ENCODE measurements at regions not wholly inside any gene's neighbourhood (a gene's known extent, or its start where the extent isn't known, plus 50 kb on each side); places are given as distances from the start of the nearest gene placed in this dataset.

GRCh38 chr1:171429137-171429536, 56.2 kb upstream of the PRRC2C start:
- dilution Hi-C loops (cut with HindIII; ENCODE audit: low sequenced_read_pairs, unreplicated experiment) (no loop called here), intact Hi-C loops (cut with micrococcal nuclease) (no loop called here), in situ Hi-C loops (cut with MboI; ENCODE audit: low sequenced_read_pairs) (no loop called here)
- Histone ChIP-seq H3K4ac (ENCODE audit: low read depth, low read length) (no peak overlapping the region), H3K27me3 (ENCODE audit: control insufficient read depth, insufficient read depth, low read length) (no peaks in the 10 kb centered on the region), H3K4me3 (ENCODE audit: insufficient read depth, low read depth, low read length) (no peak overlapping the region), H3K9me3 (ENCODE audit: control insufficient read depth, insufficient read depth, low read length) (peaks cover 5% of the 10 kb centered on the region), H2BK20ac (ENCODE audit: low read depth, low read length) (no peak overlapping the region), H3K27ac (ENCODE audit: insufficient read depth, low read length) (no peak overlapping the region), H2AK5ac (ENCODE audit: low read depth, low read length) (no peak overlapping the region), H3K79me1 (ENCODE audit: low read depth in 1 of 2, low read length in 2 of 2) (no peaks in the 10 kb centered on the region), H3K4me1 (ENCODE audit: control insufficient read depth, insufficient read depth, low read length) (no peaks in the 10 kb centered on the region), H3K36me3 (ENCODE audit: control insufficient read depth, insufficient read depth, low read length) (no peaks in the 10 kb centered on the region), H4K5ac (ENCODE audit: low read depth, low read length) (no peak overlapping the region), H3K56ac (ENCODE audit: extremely low read depth, insufficient read depth, low read length) (no peak overlapping the region), H3K14ac (replicated peaks; ENCODE audit: low read depth, low read length) (no peak overlapping the region), H3K23ac (ENCODE audit: low read depth, low read length) (no peak overlapping the region), H4K8ac (ENCODE audit: low read depth in 2 of 2, low read length in 2 of 2) (no peak overlapping the region), H4K91ac (ENCODE audit: insufficient read depth, low read depth, low read length) (no peak overlapping the region), H2AFZ (replicated peaks; ENCODE audit: low read length, poor library complexity) (no peak overlapping the region), H2BK5ac (ENCODE audit: low read depth, low read length, poor library complexity, severe bottlenecking) (no peak overlapping the region), H3K9me1 (ENCODE audit: insufficient read depth, low read length) (no peaks in the 10 kb centered on the region), H4K20me1 (ENCODE audit: insufficient read depth, low read length) (no peaks in the 10 kb centered on the region), H2BK15ac (ENCODE audit: low read depth, low read length) (no peak overlapping the region), H3K9ac (ENCODE audit: low read depth, low read length) (no peak overlapping the region), H2AK9ac (replicated peaks; ENCODE audit: low read depth, low read length, poor library complexity) (no peak overlapping the region), H3K18ac (ENCODE audit: low read depth, low read length) (no peak overlapping the region), H2BK120ac (ENCODE audit: low read depth, low read length) (no peak overlapping the region), H3K4me2 (ENCODE audit: low read depth, low read length) (no peak overlapping the region)
- ChIA-PET POLR2A (ENCODE audit: unreplicated experiment) (no interaction called here), CTCF (no interaction called here)
- no TSS peak for BruUV-seq (replicated peaks)
- WGBS, 2 experiments (ENCODE audit: extremely low coverage in 2 of 2, insufficient read length in 1 of 2) = no CpG with 5 or more reads among the region's 6 CpGs
- TF ChIP-seq BHLHE40 (IDR thresholded peaks at IDR 0.05; ENCODE audit: low read depth, low read length) = no peak
- no peak for TF ChIP-seq NFE2L2 (IDR thresholded peaks at IDR 0.05; ENCODE audit: low read depth, low read length)
- TF ChIP-seq MXI1 (IDR thresholded peaks at IDR 0.05; ENCODE audit: borderline replicate concordance, low read depth, low read length) = no peak
- no peak for TF ChIP-seq RCOR1 (IDR thresholded peaks at IDR 0.05; ENCODE audit: insufficient replicate concordance, low read length)
- TF ChIP-seq ELK1 (IDR thresholded peaks at IDR 0.05; ENCODE audit: borderline replicate concordance, low read depth, low read length) = no peak
- TF ChIP-seq FOS (IDR thresholded peaks at IDR 0.05; ENCODE audit: low read depth, low read length) = no peak
- no peak for TF ChIP-seq USF2 (IDR thresholded peaks at IDR 0.05; ENCODE audit: low read depth, low read length)
- no peak for TF ChIP-seq POLR2A (IDR thresholded peaks at IDR 0.05; ENCODE audit: low read depth, low read length)
- TF ChIP-seq MAFK (IDR thresholded peaks at IDR 0.05; ENCODE audit: low read depth, low read length) = no peak
- no peak for TF ChIP-seq MAZ (IDR thresholded peaks at IDR 0.05; ENCODE audit: borderline replicate concordance, low read depth, low read length)
- no peak for TF ChIP-seq SMC3 (IDR thresholded peaks at IDR 0.05; ENCODE audit: low read depth, low read length)
- TF ChIP-seq CEBPB (IDR thresholded peaks at IDR 0.05; ENCODE audit: low read depth, low read length) = no peak
- TF ChIP-seq RFX5 (IDR thresholded peaks at IDR 0.05; ENCODE audit: low read depth, low read length) = no peak
- no peak for TF ChIP-seq CTCF (conservative IDR thresholded peaks at IDR 0.05; ENCODE audit: low read depth, low read length)
- TF ChIP-seq RAD21 (IDR thresholded peaks at IDR 0.05; ENCODE audit: low read length) = no peak
- no peak for TF ChIP-seq CHD1 (IDR thresholded peaks at IDR 0.05; ENCODE audit: low read depth, low read length)
- ATAC-seq (ENCODE audit: low read depth) (no peak), DNase-seq (no peak)

All from IMR-90 (cell line).